ENCODE measurements at regions not wholly inside any gene's neighbourhood (a gene's known extent, or its start where the extent isn't known, plus 50 kb on each side); places are given as distances from the start of the nearest gene placed in this dataset.

DNA sequence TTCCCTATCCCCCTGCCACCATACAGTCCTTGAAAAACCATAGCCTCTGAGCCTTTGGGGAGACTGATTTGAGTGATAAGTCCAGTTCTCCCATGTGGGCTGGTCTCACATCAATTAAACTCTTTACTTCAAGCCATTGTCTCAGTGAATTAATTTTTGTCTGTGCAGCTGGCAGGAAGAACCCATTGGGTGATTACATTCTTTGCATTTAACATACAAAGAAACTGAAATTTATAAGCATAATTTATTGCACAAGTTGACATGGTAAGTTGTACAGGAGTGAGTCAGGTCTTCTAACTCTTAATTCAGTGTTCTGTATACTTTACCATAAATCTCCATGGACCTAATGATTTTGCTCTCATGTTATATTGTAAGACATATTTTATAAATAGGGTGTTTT, 1613.0 kb upstream of the LRRTM3 start:
- TF ChIP-seq EZH2phosphoT487 (IDR thresholded peaks at IDR 0.05) (no peak), EZH2 (IDR thresholded peaks at IDR 0.05) (no peak)
- TF ChIP-seq, protein P1, sequence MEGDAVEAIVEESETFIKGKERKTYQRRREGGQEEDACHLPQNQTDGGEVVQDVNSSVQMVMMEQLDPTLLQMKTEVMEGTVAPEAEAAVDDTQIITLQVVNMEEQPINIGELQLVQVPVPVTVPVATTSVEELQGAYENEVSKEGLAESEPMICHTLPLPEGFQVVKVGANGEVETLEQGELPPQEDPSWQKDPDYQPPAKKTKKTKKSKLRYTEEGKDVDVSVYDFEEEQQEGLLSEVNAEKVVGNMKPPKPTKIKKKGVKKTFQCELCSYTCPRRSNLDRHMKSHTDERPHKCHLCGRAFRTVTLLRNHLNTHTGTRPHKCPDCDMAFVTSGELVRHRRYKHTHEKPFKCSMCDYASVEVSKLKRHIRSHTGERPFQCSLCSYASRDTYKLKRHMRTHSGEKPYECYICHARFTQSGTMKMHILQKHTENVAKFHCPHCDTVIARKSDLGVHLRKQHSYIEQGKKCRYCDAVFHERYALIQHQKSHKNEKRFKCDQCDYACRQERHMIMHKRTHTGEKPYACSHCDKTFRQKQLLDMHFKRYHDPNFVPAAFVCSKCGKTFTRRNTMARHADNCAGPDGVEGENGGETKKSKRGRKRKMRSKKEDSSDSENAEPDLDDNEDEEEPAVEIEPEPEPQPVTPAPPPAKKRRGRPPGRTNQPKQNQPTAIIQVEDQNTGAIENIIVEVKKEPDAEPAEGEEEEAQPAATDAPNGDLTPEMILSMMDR (IDR thresholded peaks at IDR 0.05) = no peak

All from neural progenitor cell (in vitro differentiated cells).